WTC11 (cell line): ENCODE measurements at regions not wholly inside any gene's neighbourhood (a gene's known extent, or its start where the extent isn't known, plus 50 kb on each side); places are given as distances from the start of the nearest gene placed in this dataset.

ENCODE experiments used
- ATAC-seq: fragments of 200-7000 bp; cut with Tn5 transposase; 2 replicates; pipeline ENCODE4 v1.10.0; 2021; ENCODE audit warnings: mild to moderate bottlenecking, moderate library complexity
- CTCF ChIA-PET: fragments of 300-600 bp; sonication (Branson Sonifier 250); formaldehyde crosslinking; loops from one replicate; lab custom pipeline; 2021; ENCODE audit warnings: antibody characterized with exemption; lab: Charles Lee
- POLR2A ChIA-PET: fragments of 350-600 bp; sonication (Branson Sonifier 250); formaldehyde crosslinking; loops from one replicate; lab custom pipeline; 2021; ENCODE audit warnings: antibody characterized with exemption; lab: Charles Lee
- DNase-seq: peaks from one replicate; pipeline ENCODE4 v3.0.0; 2021; ENCODE audit warnings: low spot score
- H3K27ac Mint-ChIP-seq: 2 replicates; pipeline ENCODE4 v1.8.0; 2021; ENCODE audit warnings: mixed read lengths
- H3K27me3 Mint-ChIP-seq: 2 replicates; pipeline ENCODE4 v1.8.0; 2021; ENCODE audit warnings: low read depth, mild to moderate bottlenecking, moderate library complexity, mixed read lengths
- H3K36me3 Mint-ChIP-seq: 2 replicates; pipeline ENCODE4 v1.8.0; 2021; ENCODE audit warnings: mixed read lengths
- H3K4me1 Mint-ChIP-seq: 2 replicates; pipeline ENCODE4 v1.8.0; 2022; ENCODE audit warnings: mixed read lengths
- H3K4me3 Mint-ChIP-seq: 2 replicates; pipeline ENCODE4 v1.8.0; 2021; ENCODE audit warnings: mild to moderate bottlenecking, moderate library complexity, mixed read lengths
- H3K9me3 Mint-ChIP-seq: 2 replicates; pipeline ENCODE4 v1.8.0; 2021; ENCODE audit warnings: mixed read lengths
- ETV6 ChIP-seq: sonication (generic); formaldehyde crosslinking; IDR thresholded peaks from 2 replicates; pipeline ENCODE4 v1.8.1; 2022; ENCODE audit warnings: mild to moderate bottlenecking, missing genetic modification reagents
- JAZF1 ChIP-seq: fragments of 250-450 bp; sonication (Bioruptor Pico); IDR thresholded peaks from 2 replicates; pipeline ENCODE4 v1.9.0; 2021; ENCODE audit warnings: moderate library complexity, mild to moderate bottlenecking, inconsistent platforms
- MYBL2 ChIP-seq: sonication (generic); formaldehyde crosslinking; IDR thresholded peaks from 2 replicates; pipeline ENCODE4 v1.8.1; 2023; ENCODE audit warnings: mild to moderate bottlenecking, moderate library complexity, missing genetic modification reagents
- NFATC4 ChIP-seq: fragments of 250-450 bp; sonication (Bioruptor Pico); IDR thresholded peaks from 2 replicates; pipeline ENCODE4 v1.9.0; 2021; ENCODE audit warnings: mild to moderate bottlenecking
- NR2C2 ChIP-seq: sonication (generic); formaldehyde crosslinking; IDR thresholded peaks from 2 replicates; pipeline ENCODE4 v1.8.0; 2022; ENCODE audit warnings: mild to moderate bottlenecking, missing genetic modification reagents
- RELA ChIP-seq: sonication (generic); formaldehyde crosslinking; IDR thresholded peaks from 2 replicates; pipeline ENCODE4 v1.8.1; 2022; ENCODE audit warnings: missing genetic modification reagents, mild to moderate bottlenecking, borderline replicate concordance
- SMAD3 ChIP-seq: sonication (generic); formaldehyde crosslinking; IDR thresholded peaks from 2 replicates; pipeline ENCODE4 v1.8.0; 2022; ENCODE audit warnings: missing genetic modification reagents, mild to moderate bottlenecking, borderline replicate concordance
- TCF7 ChIP-seq: sonication (generic); formaldehyde crosslinking; IDR thresholded peaks from 2 replicates; pipeline ENCODE4 v1.8.0; 2022; ENCODE audit warnings: mild to moderate bottlenecking, low read depth, missing genetic modification reagents, moderate library complexity
- ZNF263 ChIP-seq: sonication (generic); formaldehyde crosslinking; IDR thresholded peaks from 2 replicates; pipeline ENCODE4 v1.8.1; 2022; ENCODE audit warnings: low read depth, mild to moderate bottlenecking, moderate library complexity, missing genetic modification reagents
- ZNF396 ChIP-seq: fragments of 250-450 bp; sonication (Bioruptor Pico); IDR thresholded peaks from 2 replicates; pipeline ENCODE4 v1.8.0; 2021; ENCODE audit warnings: mild to moderate bottlenecking, moderate library complexity, borderline replicate concordance
- TF ChIP-seq, protein P1 (sequence below): sonication (generic); formaldehyde crosslinking; IDR thresholded peaks from 2 replicates; pipeline ENCODE4 v1.8.1; 2023; ENCODE audit warnings: mild to moderate bottlenecking, moderate library complexity, missing genetic modification reagents
- TF ChIP-seq, protein P2 (sequence below): sonication (generic); formaldehyde crosslinking; IDR thresholded peaks from 2 replicates; pipeline ENCODE4 v1.8.0; 2023; ENCODE audit warnings: missing genetic modification reagents
- TF ChIP-seq, protein P3 (sequence below): fragments of 250-450 bp; sonication (Bioruptor Pico); IDR thresholded peaks from 2 replicates; pipeline ENCODE4 v1.9.0; 2021; ENCODE audit warnings: mild to moderate bottlenecking
- TF ChIP-seq, protein P4 (sequence below): sonication (generic); formaldehyde crosslinking; IDR thresholded peaks from 2 replicates; pipeline ENCODE4 v1.8.0; 2022; ENCODE audit warnings: mild to moderate bottlenecking, missing genetic modification reagents
- TF ChIP-seq, protein P5 (sequence below): sonication (generic); formaldehyde crosslinking; IDR thresholded peaks from 2 replicates; pipeline ENCODE4 v1.8.1; 2022; ENCODE audit warnings: missing genetic modification reagents, borderline replicate concordance
- TF ChIP-seq, protein P6 (sequence below): sonication (generic); formaldehyde crosslinking; IDR thresholded peaks from 2 replicates; pipeline ENCODE4 v1.8.0; 2023; ENCODE audit warnings: mild to moderate bottlenecking, missing genetic modification reagents

DNA sequence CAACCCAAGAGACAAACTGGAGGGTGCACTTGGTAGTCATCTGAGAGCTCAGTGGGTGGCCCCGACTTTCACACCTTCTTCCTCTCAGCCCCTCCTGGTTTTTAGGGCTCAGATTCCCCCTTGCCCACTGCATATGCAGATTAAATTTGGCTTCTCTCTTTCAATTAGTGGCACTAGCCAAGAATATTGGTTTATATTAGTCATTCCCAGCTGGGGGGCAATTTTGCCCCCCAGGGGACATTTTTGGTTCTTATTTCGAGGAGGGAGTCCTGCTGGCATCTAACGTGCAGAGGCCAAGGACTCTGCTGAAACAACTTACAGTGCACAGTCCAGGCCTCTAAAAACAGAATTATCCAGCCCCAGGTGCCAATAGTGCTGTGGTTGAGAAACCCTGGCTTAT is 216.0 kb downstream of the RPS24 start (continued):
- TF ChIP-seq, protein P1, sequence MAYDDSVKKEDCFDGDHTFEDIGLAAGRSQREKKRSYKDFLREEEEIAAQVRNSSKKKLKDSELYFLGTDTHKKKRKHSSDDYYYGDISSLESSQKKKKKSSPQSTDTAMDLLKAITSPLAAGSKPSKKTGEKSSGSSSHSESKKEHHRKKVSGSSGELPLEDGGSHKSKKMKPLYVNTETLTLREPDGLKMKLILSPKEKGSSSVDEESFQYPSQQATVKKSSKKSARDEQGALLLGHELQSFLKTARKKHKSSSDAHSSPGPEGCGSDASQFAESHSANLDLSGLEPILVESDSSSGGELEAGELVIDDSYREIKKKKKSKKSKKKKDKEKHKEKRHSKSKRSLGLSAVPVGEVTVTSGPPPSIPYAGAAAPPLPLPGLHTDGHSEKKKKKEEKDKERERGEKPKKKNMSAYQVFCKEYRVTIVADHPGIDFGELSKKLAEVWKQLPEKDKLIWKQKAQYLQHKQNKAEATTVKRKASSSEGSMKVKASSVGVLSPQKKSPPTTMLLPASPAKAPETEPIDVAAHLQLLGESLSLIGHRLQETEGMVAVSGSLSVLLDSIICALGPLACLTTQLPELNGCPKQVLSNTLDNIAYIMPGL (CRISPR knock-in tag): no peak
- no peak for TF ChIP-seq TCF7
- TF ChIP-seq MYBL2 (CRISPR knock-in tag): no peak
- TF ChIP-seq, protein P2, sequence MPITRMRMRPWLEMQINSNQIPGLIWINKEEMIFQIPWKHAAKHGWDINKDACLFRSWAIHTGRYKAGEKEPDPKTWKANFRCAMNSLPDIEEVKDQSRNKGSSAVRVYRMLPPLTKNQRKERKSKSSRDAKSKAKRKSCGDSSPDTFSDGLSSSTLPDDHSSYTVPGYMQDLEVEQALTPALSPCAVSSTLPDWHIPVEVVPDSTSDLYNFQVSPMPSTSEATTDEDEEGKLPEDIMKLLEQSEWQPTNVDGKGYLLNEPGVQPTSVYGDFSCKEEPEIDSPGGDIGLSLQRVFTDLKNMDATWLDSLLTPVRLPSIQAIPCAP: no peak
- no peak for TF ChIP-seq NR2C2 (CRISPR knock-in tag)
- TF ChIP-seq, protein P3, sequence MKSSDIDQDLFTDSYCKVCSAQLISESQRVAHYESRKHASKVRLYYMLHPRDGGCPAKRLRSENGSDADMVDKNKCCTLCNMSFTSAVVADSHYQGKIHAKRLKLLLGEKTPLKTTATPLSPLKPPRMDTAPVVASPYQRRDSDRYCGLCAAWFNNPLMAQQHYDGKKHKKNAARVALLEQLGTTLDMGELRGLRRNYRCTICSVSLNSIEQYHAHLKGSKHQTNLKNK (CRISPR knock-in tag): no peak

DNA sequence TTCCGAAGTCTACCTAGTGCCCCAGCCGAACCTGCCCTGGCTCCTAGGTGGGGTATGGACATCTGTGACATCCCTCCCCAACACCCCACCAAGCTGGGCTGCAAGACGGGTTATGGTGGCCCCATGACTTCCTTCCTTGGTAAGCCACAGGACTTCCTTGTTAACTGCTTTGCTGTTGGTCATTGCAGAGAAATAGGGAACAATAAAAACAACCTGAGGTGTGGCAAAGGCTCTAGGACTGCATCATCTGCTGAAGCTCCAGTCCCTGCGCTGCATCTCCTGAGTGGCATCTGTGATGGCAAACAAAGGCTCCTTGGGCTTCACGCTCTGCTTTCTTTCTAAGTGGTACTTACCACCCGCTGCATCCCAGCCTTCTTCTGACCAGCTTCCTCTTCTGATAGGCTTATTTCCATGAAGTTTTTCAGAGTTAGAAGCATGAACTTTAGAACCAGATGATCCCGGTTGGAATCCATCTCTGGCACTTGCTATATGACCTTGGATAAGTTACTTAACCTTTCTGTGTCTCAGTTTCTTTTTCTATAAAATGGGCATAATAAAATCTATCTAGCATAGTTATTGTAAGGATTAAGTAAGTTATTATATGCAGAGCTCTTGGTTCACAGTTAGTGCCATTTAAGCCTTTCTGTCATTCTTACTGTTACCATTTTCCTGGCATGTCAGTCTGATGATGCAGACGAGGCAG is 216.8 kb downstream of the RPS24 start:
- Mint-ChIP-seq H3K4me1 (peaks cover 6% of the 10 kb centered on the region; the same call in 1 of the 2 replicates), H3K36me3 (peaks cover 2% of the 10 kb centered on the region; the same call in 1 of the 2 replicates), H3K4me3 (no peak overlapping the region), H3K27me3 (peaks cover 2% of the 10 kb centered on the region; the same call in 1 of the 2 replicates), H3K9me3 (peaks cover 3% of the 10 kb centered on the region), H3K27ac (no peak overlapping the region)
- CTCF ChIA-PET: interaction anchor here (1.1 to 2.6 kb wide), 2 partner anchors 9 to 203 kb away, joined by 3 to 9 read pairs; no protein-coding TSS in a partner anchor
- TF ChIP-seq, protein P4, sequence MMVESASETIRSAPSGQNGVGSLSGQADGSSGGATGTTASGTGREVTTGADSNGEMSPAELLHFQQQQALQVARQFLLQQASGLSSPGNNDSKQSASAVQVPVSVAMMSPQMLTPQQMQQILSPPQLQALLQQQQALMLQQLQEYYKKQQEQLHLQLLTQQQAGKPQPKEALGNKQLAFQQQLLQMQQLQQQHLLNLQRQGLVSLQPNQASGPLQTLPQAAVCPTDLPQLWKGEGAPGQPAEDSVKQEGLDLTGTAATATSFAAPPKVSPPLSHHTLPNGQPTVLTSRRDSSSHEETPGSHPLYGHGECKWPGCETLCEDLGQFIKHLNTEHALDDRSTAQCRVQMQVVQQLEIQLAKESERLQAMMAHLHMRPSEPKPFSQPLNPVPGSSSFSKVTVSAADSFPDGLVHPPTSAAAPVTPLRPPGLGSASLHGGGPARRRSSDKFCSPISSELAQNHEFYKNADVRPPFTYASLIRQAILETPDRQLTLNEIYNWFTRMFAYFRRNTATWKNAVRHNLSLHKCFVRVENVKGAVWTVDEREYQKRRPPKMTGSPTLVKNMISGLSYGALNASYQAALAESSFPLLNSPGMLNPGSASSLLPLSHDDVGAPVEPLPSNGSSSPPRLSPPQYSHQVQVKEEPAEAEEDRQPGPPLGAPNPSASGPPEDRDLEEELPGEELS (CRISPR knock-in tag): no peak
- TF ChIP-seq ZNF263 (CRISPR knock-in tag) (no peak), ETV6 (CRISPR knock-in tag) (no peak), JAZF1 (no peak), RELA (CRISPR knock-in tag) (no peak), ZNF396 (CRISPR knock-in tag) (no peak), NFATC4 (CRISPR knock-in tag) (no peak), SMAD3 (CRISPR knock-in tag) (no peak)
- TF ChIP-seq, protein P5, sequence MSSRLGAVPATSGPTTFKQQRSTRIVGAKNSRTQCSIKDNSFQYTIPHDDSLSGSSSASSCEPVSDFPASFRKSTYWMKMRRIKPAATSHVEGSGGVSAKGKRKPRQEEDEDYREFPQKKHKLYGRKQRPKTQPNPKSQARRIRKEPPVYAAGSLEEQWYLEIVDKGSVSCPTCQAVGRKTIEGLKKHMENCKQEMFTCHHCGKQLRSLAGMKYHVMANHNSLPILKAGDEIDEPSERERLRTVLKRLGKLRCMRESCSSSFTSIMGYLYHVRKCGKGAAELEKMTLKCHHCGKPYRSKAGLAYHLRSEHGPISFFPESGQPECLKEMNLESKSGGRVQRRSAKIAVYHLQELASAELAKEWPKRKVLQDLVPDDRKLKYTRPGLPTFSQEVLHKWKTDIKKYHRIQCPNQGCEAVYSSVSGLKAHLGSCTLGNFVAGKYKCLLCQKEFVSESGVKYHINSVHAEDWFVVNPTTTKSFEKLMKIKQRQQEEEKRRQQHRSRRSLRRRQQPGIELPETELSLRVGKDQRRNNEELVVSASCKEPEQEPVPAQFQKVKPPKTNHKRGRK (CRISPR knock-in tag): no peak
- TF ChIP-seq, protein P6, sequence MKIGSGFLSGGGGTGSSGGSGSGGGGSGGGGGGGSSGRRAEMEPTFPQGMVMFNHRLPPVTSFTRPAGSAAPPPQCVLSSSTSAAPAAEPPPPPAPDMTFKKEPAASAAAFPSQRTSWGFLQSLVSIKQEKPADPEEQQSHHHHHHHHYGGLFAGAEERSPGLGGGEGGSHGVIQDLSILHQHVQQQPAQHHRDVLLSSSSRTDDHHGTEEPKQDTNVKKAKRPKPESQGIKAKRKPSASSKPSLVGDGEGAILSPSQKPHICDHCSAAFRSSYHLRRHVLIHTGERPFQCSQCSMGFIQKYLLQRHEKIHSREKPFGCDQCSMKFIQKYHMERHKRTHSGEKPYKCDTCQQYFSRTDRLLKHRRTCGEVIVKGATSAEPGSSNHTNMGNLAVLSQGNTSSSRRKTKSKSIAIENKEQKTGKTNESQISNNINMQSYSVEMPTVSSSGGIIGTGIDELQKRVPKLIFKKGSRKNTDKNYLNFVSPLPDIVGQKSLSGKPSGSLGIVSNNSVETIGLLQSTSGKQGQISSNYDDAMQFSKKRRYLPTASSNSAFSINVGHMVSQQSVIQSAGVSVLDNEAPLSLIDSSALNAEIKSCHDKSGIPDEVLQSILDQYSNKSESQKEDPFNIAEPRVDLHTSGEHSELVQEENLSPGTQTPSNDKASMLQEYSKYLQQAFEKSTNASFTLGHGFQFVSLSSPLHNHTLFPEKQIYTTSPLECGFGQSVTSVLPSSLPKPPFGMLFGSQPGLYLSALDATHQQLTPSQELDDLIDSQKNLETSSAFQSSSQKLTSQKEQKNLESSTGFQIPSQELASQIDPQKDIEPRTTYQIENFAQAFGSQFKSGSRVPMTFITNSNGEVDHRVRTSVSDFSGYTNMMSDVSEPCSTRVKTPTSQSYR (CRISPR knock-in tag): no peak
- POLR2A ChIA-PET: no interaction called here
- ATAC-seq: no peak
- no peak for DNase-seq
